ENCODE measurements at regions not wholly inside any gene's neighbourhood (a gene's known extent, or its start where the extent isn't known, plus 50 kb on each side); places are given as distances from the start of the nearest gene placed in this dataset.

DNA sequence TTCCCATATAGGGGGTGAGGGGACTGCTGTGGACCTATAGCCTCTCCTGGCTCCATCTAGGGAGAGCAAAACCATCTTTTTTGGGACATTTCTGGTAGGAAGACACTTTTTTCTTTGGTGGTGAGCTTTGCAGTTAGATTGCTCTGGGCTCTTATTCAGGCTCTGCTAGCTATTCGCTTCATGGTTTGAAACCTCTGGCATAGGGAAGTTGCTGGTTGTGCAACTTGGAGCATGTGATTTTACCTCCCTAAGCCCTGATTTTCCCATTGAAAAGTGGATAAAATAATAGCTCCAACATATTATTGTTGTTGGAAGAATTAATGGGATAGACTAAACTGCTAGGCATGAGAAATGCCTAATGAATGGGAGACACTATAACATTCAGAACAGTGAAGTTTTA, 69.6 kb downstream of the CYP26A1 start:
- no peaks in the 10 kb centered on the region for H3K9me3 ChIP-seq
- WGBS = 71% methylated on average over 1 of the region's 1 CpG
- H3K36me3 ChIP-seq = no peaks in the 10 kb centered on the region
- TF ChIP-seq, protein P1, sequence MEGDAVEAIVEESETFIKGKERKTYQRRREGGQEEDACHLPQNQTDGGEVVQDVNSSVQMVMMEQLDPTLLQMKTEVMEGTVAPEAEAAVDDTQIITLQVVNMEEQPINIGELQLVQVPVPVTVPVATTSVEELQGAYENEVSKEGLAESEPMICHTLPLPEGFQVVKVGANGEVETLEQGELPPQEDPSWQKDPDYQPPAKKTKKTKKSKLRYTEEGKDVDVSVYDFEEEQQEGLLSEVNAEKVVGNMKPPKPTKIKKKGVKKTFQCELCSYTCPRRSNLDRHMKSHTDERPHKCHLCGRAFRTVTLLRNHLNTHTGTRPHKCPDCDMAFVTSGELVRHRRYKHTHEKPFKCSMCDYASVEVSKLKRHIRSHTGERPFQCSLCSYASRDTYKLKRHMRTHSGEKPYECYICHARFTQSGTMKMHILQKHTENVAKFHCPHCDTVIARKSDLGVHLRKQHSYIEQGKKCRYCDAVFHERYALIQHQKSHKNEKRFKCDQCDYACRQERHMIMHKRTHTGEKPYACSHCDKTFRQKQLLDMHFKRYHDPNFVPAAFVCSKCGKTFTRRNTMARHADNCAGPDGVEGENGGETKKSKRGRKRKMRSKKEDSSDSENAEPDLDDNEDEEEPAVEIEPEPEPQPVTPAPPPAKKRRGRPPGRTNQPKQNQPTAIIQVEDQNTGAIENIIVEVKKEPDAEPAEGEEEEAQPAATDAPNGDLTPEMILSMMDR (IDR thresholded peaks at IDR 0.05) = no peak
- TF ChIP-seq POLR2A (IDR thresholded peaks at IDR 0.05) (no peak), EP300 (IDR thresholded peaks at IDR 0.05) (no peak), POLR2AphosphoS5 (IDR thresholded peaks at IDR 0.05) (no peak)
- H3K27ac ChIP-seq = no peak overlapping the region
- H3K27me3 ChIP-seq = no peaks in the 10 kb centered on the region
- peaks cover 3% of the 10 kb centered on the region for H3K4me1 ChIP-seq
- no peak for DNase-seq (ENCODE audit: low spot score in 2 of 2)
- H3K4me3 ChIP-seq = no peak overlapping the region

DNA sequence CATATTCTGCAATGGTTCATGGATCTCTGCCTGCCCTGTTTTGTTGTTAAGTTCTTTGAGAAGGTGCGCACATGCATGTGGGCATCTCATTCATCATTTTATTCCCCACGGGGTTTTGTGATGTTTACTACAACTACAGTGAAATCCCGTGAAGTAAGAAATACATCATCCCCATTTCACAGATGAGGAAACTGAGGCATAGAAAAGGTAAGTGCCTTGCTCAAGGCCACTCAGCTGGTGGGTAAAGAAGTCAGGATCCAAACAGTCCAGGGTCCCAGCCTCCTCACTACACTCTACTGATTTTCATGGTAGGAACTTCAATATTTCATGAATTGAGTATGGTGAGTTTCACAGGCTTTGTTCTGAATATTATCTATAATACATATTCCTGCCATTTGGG, 72.6 kb downstream of the CYP26A1 start:
- WGBS = 90% methylated on average over 3 of the region's 3 CpGs
- H3K4me3 ChIP-seq = no peak overlapping the region

DNA sequence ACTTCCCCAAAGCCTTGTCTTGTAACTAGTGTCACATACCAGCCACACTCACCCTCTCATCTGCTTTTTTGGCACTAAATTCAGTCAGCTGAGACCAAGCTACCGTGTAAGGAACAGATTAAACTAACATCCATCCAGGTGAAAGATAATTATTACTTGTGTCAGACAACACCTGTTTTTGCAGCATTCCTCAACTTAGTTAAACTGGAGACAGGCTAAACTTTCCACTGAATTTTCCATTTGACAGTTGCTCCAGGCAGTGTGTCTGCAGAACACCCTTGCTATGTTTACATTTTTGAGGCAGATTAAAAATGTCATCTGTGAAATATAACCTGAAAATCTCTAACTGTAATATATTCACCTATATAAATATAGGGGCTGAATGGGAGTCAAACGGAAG, 73.6 kb downstream of the CYP26A1 start:
- Histone ChIP-seq H3K4me3 (no peak overlapping the region), H3K27ac (no peak overlapping the region), H3K9me3 (no peaks in the 10 kb centered on the region), H3K4me1 (peaks cover 3% of the 10 kb centered on the region), H3K36me3 (no peaks in the 10 kb centered on the region), H3K27me3 (no peaks in the 10 kb centered on the region)
- DNase-seq (ENCODE audit: low spot score in 2 of 2) = no peak
- TF ChIP-seq POLR2A (IDR thresholded peaks at IDR 0.05) (no peak), POLR2AphosphoS5 (IDR thresholded peaks at IDR 0.05) (no peak), EP300 (IDR thresholded peaks at IDR 0.05) (no peak)
- TF ChIP-seq, protein P1 (IDR thresholded peaks at IDR 0.05) = no peak
- WGBS = 42% methylated on average over 2 of the region's 2 CpGs

More for the DNA sequence above, 72.6 kb downstream of the CYP26A1 start:
- no peaks in the 10 kb centered on the region for H3K36me3 ChIP-seq
- H3K27ac ChIP-seq = no peak overlapping the region
- TF ChIP-seq, protein P1 (IDR thresholded peaks at IDR 0.05) = no peak
- TF ChIP-seq POLR2AphosphoS5 (IDR thresholded peaks at IDR 0.05) (no peak), POLR2A (IDR thresholded peaks at IDR 0.05) (no peak), EP300 (IDR thresholded peaks at IDR 0.05) (no peak)
- no peaks in the 10 kb centered on the region for H3K9me3 ChIP-seq
- H3K4me1 ChIP-seq = peaks cover 3% of the 10 kb centered on the region
- DNase-seq (ENCODE audit: low spot score in 2 of 2) = no peak
- no peaks in the 10 kb centered on the region for H3K27me3 ChIP-seq

DNA sequence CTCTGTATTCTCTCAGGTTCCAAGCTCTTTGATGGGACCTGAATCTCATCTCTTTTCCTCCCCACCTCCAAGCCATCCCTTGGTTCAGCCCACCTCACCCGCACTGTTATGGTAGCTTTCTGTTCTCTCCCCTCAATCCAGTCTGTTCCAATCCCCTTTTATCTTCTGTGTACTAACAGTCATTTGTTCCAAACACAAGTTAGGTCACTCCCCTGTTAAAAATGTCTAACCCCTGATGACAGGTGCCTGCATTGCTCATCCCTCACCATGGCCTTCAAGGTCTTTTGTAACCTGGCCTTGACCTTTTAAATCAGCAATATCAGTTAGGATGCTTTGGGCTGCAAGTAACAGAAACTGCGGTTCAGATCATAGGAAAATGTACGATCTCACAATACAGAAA, 74.8 kb downstream of the CYP26A1 start:
- no peak for TF ChIP-seq POLR2A (IDR thresholded peaks at IDR 0.05)
- TF ChIP-seq EP300 (IDR thresholded peaks at IDR 0.05) = no peak
- no peak for TF ChIP-seq POLR2AphosphoS5 (IDR thresholded peaks at IDR 0.05)
- TF ChIP-seq, protein P1 (IDR thresholded peaks at IDR 0.05) = no peak
- no peaks in the 10 kb centered on the region for H3K27me3 ChIP-seq
- 65% methylated on average over 3 of the region's 3 CpGs for WGBS

DNA sequence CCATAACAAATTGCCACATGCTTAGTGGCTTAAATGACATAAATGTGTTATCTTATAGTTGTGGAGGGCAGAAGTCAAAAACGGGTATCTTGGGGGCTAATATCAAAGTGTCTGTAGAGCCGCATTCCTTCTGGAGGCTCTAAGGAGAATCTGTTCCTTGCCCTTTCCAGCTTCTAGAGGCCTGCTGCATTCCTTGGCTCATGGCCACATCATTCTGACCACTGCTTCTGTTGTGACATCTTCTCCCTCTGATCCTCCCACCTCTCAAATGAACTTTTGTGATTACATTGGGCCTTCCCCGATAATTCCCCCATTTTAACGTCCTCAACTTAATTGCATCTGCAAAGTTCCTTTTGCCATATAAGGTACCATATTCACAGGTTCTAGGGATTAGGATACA, 76.1 kb downstream of the CYP26A1 start:
- Histone ChIP-seq H3K27me3 (no peaks in the 10 kb centered on the region), H3K4me3 (no peak overlapping the region), H3K36me3 (no peaks in the 10 kb centered on the region), H3K27ac (no peak overlapping the region), H3K9me3 (no peaks in the 10 kb centered on the region), H3K4me1 (peaks cover 3% of the 10 kb centered on the region)
- 85% methylated on average over 4 of the region's 4 CpGs for WGBS
- no peak for DNase-seq (ENCODE audit: low spot score in 2 of 2)
- TF ChIP-seq, protein P1 (IDR thresholded peaks at IDR 0.05) = no peak
- no peak for TF ChIP-seq EP300 (IDR thresholded peaks at IDR 0.05)
- TF ChIP-seq POLR2AphosphoS5 (IDR thresholded peaks at IDR 0.05) = no peak
- no peak for TF ChIP-seq POLR2A (IDR thresholded peaks at IDR 0.05)

More for the DNA sequence above, 74.8 kb downstream of the CYP26A1 start:
- H3K9me3 ChIP-seq = no peaks in the 10 kb centered on the region
- no peaks in the 10 kb centered on the region for H3K36me3 ChIP-seq
- H3K27ac ChIP-seq = no peak overlapping the region
- no peak for DNase-seq (ENCODE audit: low spot score in 2 of 2)
- H3K4me3 ChIP-seq = no peak overlapping the region
- H3K4me1 ChIP-seq = peaks cover 3% of the 10 kb centered on the region

Data from suprapubic skin (tissue), 4 donors.